ENCODE measurements at regions not wholly inside any gene's neighbourhood (a gene's known extent, or its start where the extent isn't known, plus 50 kb on each side); places are given as distances from the start of the nearest gene placed in this dataset.

DNA sequence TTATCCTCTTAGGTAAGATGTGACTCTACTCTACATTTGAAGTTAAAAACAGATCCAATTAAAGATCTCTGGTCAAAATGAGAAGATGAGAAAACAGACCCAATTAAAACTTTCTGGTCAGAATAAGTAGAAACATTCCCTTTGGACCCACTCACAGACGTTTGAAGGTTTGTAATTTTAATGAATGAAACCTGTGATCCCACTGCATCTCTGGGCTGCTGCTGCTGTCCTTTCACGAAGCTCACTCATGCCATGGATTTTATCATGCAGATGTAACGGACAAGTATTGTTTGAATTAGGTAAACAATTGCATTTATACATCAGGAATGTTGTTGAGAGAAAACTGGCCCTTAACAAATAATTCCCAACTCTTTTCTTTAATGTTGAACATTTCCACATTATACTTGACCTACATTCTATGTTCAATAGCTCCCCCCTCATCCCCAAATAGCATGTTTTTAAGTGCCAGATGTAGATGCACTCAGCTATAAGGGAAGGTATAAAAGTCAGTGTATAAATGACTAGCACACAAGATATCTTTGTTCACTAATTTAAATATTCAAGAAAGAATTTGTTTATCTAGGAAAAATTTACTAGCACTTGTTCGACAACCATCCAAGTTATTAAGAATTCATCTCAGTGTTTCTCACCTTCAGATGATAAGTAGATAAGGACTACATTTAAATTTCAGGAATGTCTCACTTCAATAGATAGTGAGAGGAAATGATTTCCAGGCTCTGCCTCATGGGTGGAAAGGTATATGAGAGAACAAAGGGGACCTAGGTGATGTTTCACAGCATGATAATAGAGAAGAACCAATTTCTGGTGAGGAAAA lies 202.3 kb upstream of the LMNTD1 start:
- DNase-seq (ENCODE audit: low read depth) = no peak

DNA sequence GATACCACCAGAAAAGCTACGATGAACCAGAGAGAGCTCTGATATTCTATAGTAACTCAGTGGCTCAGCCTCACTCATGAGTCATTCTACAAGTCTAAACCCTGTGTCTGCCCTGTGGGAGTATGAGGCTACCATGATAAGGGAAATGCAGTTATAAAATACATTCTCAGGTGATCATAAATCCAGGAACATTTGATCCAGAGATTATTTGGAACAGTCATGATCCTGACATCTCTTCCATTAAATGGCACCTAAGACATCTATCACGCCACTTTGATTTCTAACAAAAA lies 202.6 kb upstream of the RASSF8 start:
- no peak for DNase-seq (ENCODE audit: low read depth)

DNA sequence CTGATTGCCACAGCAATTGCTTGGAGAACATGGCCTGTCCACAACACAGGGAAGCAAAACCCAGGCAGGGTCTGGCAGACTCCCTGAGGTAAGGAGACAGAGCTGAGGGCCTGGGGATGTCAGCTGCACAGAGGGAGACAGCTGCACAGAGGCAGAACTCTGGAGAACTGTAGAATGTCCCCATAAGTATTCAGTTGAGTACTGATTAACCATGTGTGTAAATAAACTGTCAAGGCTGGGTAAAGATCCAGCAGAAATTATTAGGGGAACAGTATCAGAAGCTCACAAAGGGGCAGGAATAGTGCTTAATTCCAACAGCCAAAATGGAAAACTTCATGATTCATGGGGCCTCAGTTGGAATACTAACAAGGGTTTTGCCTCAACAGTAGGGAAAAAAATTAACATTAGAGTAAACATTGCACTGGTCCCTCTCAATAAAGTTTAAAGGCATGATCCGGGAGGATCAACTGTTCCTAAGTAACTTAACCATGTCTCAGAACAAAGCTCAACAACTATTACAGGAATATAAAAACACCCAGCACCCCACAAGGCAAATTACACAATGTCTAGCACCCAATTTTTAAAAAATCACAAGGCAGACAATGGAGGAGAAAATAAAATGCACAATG lies 201.3 kb upstream of the RASSF8 start:
- no peak for DNase-seq (ENCODE audit: low read depth)

DNA sequence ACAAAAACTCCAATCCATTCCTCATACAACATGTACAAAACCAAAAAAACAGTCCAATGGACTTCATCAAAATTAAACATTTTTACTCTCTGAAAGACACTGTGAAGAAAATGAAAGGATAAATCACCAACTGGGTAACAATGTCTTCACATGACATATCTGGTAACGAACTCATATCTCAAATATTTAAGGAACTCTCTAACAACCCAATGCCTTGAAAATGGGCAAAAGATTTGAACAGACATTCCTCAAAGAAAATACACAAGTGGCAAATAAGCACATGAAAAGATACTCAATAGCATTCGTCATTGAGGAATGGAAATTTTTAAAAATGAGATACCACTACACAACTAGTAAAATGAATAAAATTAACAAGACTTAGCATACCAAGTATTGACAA lies 198.7 kb upstream of the RASSF8 start:
- DNase-seq (ENCODE audit: low read depth) = no peak

DNA sequence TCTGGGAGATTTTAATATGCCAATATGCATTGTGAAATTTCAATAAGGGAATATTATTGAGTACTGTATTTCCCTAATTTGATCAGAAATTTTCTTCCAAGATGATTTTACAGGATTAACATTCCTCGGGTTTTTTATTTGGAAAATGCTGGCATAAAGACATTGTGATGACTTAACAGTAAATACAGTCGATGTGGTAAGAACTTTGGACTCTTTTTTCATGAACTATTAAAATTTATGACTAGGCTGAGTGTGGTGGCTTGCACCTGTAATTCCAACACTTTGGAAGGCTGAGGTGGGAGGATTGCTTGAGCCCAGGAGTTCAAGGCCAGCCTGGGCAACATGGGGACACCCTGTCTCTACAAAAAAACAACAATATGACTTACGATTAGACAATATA lies 197.1 kb upstream of the RASSF8 start:
- DNase-seq (ENCODE audit: low read depth) = no peak

DNA sequence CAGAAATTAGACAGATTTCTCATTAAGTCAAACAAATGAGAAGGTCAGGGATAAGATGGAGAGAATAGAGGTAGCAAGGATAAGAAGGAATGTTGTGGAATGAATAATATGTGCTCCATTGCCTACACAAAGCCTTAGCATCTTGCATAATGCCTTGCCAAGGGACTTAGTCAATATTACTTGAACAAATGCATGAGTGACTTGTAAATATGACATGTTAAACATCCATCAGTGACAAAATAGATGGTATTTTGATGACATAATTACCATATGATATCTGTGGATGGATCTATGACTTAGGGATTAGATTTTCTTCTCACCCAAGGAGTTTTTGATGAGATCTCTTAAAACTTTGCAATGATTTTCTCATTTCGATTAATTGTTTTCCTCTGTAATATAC lies 194.1 kb upstream of the RASSF8 start:
- no peak for DNase-seq (ENCODE audit: low read depth)

DNA sequence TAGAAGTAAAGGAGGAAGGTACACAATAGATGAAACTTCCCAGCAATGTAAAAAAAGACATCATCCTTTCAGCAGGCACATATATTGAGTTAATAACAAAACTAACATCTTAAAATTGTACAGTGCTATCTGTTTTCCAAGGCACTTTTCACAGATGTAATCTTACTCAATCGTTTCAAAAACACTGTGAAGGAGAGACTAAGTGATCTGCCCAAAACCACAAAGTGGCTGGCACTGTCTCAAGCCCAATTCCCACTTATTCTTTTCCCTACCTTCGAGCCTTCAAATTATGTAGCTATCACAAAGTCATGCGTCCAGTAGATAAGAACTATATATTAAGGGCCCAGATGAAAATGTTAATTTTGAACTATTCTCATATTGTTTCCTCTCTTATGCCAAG lies 193.6 kb upstream of the RASSF8 start:
- DNase-seq (ENCODE audit: low read depth) = peak; percentile 59

DNA sequence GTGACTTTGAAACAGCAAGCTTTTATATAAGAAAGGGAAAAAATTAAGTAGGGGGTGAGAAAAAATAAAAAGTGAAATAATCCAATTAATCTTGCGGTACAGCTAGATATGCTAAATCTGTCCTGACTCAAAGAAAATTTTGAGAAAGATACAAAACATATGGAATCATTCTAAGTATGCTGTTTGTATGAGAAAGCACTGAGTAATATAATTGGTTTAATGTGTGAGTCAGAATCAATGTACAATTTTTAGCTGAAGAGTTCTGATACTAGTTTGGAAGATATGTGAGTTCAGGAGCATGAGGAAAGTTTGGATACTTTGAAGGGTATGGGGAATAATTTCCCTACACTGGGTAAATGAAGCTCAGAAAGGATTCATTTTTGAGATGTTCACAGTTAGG lies 190.9 kb upstream of the RASSF8 start:
- DNase-seq (ENCODE audit: low read depth) = peak; percentile 44

DNA sequence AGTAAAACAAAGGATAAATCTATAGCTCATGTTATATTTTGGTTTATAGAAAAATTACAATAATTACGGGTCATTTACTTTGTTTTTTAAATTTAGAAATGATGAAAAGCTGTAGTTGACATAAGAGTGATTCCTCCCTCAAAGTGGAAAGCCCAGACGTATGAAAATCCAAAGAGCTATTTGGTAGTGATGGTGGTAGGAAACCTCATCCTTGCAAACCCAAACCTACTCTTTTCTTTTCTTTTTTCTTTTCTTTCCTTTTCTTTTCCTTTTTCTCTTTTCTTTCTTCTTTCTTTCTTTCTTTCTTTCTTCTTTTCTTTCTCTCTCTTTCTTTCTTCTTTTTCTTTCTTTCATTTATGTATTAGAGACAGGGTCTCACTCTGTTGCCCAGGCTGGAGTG lies 190.3 kb upstream of the RASSF8 start:
- no peak for DNase-seq (ENCODE audit: low read depth)

DNA sequence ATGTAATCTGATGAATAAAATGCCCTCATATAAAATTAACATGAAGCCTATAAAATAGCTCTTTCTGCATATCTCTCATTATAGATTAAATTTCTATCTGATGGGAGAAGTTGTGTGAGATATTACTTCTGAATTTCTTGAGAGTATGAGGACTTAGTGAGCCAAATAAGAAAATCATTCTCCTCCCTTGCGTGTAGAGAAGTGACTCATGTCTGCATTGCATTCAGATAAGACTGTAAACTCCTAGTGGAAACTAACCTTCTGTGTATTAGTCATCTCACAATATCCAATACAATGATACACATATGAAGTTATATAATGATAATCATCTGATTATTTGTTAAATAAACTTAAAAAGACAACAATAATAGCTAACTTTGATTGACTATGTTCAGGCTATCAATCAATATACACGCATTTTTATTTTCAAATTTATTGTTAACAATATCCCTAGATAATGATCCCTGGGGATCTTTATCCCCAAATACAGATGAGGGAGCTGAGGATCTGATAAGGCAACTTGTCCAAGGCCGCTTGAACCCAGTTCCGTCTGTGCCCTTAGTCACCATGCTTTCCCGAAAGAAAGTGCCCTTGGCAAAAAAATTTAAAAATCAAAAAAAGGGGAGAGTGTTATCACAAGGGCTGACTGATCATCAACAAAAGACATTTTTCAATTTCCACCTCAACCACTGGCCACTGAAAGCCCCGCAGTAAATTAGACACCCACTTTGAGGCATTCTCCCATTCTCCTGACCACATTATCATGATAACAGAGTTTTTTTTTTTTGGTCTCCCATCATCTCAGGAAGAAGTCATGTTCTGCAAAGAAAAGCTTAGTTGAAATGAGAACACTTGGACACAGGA lies 189.2 kb upstream of the RASSF8 start:
- DNase-seq (ENCODE audit: low read depth) = peak; percentile 75

DNA sequence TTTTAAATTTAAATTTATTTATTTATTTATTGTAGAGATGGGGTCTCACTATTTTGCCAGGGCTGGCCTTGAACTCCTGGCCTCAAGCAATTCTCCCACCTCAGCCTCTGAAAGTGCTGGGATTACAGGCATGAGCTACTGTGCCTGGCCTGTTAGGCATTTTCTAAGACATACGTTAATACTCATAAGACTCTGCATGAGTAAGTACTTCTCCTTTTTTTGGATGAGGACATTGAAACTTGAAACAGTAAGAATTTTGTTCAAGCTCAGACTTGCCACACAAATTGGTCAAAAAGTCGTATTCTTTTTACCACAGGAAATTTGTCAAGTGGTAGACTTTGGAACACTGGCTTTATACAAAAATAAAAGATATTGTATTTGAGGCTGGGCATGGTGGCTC lies 187.4 kb upstream of the RASSF8 start:
- DNase-seq (ENCODE audit: low read depth) = no peak

DNA sequence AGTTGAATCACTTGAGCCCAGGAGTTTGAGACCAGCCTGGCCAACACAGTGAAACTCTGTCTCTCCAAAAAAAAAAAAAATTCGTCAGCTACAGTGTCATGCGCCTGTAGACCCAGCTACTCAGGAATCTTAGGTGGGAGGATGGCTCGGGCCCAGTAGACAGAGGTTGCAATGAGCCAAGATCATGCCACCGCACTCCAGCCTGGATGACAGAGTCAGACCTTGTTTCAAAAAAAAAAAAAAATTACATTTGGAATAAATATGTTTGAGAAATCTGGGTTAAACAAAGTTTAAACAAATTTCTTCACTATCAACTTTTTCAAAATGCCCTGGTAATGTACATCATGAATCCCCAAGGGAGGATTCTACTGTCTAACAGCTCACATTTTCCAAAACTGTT lies 187.0 kb upstream of the RASSF8 start:
- DNase-seq (ENCODE audit: low read depth) = no peak

DNA sequence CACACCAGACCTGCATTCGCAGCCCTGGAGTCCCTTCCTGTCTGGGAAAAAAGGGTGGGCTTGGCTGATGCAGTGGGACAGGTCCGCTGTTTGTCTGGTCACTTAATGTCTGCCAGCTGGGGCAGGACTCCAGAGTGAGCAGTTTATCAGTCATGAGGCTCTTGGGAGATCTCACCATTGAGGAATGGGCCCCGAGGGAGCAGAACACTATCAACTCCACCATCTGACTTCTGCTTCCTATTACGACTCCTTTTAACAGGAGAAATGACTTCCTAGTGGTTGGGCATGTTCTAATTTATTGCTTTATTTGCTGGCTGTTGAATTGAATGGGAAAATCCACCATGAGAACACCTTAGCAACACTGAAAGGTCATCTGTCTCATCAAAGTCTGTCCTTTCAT lies 182.5 kb upstream of the RASSF8 start:
- DNase-seq (ENCODE audit: low read depth) = peak; percentile 88

DNA sequence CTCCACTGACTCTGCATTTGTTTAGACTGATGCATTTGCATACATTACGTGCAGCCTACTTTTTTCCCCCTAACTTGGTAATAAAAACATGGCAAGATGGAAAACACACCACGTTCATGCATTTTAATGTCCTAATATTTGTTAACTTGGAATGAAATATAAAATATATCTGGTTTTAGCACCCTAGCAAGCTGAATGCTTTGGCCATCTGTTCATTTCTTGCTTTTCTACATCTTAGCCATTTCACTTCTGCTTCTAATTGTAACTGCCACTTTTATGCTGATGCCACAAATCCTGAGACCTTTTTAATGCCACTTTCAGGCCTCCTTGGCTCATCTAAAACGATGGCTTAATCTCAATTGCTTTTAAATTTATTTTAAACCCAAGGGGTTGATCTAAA lies 177.7 kb upstream of the RASSF8 start:
- DNase-seq (ENCODE audit: low read depth) = no peak

DNA sequence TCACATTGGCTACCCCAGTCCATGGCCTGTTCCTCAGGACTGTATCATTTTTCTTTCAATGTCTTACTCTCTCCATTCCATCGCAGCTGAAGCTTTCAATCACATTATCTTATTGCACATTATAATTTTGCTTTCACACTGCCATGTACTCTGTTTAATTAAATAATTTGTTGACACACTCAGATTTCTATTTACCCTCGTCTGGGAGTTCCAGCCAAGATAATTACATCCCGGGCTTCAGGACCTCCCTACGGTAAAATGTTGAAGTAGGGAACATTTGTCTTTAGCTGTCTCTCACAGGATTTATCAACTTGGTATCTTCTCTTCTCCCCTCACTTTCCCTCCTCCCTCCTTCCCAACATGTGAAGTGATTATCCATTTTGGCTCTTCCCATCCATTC lies 177.2 kb upstream of the RASSF8 start:
- DNase-seq (ENCODE audit: low read depth) = no peak

DNA sequence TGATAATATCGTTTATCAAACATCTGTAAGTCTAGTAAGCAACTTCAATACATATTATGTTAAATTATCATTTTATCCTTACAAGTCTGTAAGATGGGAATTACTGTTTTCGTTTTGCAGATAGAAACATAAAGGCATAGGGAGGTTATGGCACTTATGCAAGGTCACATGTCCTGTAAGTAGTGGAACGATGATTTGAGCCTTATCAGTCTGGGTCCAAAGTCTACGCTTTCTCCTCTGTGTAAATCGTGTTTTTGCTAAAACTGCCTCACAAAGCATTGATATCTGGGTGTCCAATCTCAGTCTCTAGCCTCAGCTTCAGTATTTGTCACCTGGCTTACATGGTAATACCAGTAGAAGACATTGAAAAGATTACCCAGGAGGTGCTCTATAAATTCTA lies 174.9 kb upstream of the RASSF8 start:
- no peak for DNase-seq (ENCODE audit: low read depth)

DNA sequence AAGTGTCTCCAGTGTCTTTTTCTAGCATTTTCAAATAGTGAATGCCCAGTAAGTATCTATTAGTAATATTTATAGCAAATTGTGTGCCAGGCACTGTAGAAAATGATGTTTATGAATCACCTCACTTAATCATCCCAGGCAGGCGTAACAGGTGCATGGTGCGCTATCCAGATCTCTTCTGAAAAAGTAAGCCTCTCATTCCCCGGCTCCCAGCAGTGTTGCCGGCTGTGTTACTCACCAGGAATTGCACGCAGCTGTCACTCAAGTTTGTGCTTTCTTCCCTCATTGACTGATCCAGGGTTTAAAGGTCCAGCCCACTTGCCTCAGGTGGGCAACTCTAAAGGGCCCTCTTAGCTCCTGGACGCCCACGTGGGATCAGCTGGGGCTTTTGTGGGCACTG lies 173.8 kb upstream of the RASSF8 start:
- DNase-seq (ENCODE audit: low read depth) = no peak

DNA sequence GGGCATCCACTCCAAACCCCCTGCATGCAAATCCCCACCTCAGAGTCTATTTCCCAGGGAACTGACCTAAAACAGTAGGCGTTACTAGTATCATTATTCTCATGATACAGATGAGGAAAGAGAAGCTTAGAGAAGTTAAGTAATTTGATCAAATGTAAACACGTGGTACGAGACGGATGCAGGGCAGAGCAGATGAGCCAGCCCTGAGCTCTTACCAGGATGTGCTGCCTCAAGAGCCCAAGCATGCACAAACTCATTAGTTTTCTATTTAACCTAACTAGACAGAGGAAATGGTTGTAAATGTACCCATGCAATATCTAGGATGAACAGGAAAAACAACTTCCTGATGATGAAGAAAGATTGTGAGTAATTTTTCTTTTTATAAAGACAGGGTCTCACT lies 173.3 kb upstream of the RASSF8 start:
- DNase-seq (ENCODE audit: low read depth) = no peak

DNA sequence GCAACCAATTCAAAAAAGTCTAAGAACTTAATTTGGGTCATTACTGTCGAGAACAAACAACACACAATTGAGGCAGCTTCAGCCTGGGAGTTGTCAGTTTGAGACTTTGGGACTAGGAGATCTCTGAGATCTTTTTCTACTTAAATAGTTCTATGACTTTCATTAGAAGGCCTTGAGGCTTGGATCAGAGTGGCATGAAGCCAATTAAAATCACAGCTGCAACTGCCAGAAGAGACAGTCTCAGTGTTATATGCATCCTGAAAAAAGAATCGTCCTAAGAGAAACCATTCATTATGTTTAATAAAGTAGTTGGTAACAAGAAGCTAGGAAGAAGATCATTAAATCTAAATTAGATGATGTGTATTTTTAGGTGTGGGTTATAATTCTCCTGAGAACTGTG lies 170.8 kb upstream of the RASSF8 start:
- no peak for DNase-seq (ENCODE audit: low read depth)

DNA sequence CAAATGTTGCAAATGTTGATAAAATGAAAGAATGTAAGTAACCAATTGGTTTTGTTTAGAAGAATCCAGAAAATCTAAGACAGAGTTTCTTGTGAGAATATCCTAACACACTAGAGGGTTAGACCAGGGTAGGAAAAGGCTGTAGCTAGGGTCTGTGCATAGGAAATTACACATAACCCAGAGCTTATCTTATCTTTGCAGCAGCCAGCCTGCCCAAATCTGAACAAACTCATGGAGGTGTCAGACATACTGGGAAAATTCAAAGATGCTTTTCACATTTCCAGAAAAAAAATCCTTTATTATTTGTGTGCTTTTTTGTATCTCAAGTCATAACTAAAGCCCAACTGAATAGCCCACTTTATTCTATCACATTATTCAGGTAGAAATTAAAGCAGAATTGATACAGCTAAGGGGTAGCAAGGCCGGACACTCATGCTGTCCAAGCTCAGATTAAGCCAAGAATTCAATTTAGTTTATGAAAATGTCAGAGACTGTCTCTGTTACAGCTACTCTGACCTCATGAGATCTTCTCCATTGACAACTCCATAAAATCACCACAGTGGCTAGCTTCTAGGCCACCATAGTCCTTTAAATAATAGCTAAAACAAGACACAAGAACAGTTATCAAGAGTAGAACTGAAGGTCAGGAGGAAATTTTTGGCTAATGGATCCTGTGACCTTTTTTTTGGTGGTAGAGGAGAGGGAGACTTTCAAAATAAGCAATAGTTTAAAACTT lies 169.6 kb upstream of the RASSF8 start:
- DNase-seq (ENCODE audit: low read depth) = no peak

DNA sequence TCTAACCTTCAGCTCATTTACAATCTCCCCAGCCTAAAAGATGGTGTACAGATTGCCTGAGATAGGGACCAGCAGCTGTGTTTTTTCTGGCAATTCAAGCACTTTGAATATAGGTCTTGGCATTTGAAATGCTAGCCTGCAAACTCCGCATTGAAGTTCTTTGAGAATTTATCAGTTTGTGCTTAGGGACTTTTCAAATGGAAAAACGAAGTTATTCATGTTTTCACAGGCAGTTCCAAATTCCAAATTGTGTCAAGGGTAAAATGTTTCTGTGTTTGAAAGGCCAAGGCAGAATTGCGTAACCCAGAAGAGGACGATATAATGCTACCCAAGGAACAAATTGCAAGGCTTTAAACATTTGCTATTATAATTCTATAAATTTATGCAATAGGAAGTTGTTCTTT lies 168.9 kb upstream of the RASSF8 start:
- no peak for DNase-seq (ENCODE audit: low read depth)

DNA sequence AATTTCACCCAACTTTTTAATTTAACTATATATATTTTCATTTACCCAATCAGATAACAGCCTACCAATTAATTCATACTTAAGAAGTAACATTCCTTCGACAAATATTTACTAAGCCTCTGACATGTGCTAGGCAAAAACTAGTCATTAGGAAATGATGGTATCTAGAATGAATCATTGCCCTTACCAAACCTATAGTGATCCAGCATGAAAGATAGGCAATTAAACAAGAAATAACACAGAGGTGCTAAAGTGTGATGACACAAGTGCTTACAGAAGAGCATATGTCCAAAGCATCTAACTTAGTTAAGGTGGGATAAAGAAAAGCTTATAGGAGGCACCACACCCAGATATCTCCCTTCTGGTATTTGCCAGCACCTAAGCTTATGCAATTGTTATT lies 166.5 kb upstream of the RASSF8 start:
- DNase-seq (ENCODE audit: low read depth) = no peak

Measured in RPMI7951 (cell line).